ENCODE measurements at regions not wholly inside any gene's neighbourhood (a gene's known extent, or its start where the extent isn't known, plus 50 kb on each side); places are given as distances from the start of the nearest gene placed in this dataset.

GRCh38 chr12:107449891-107450290 is 235.7 kb upstream of the PWP1 start:
- no peak for DNase-seq

GRCh38 chr12:107450541-107450940 is 235.1 kb upstream of the PWP1 start:
- no peak for DNase-seq

GRCh38 chr12:107451246-107451645 is 234.4 kb upstream of the PWP1 start:
- DNase-seq: no peak

GRCh38 chr12:107454109-107454830 is 231.3 kb upstream of the PWP1 start:
- DNase-seq: no peak

- no peak for DNase-seq
Measured at GRCh38 chr12:107457362-107457935, 228.2 kb upstream of the PWP1 start.

GRCh38 chr12:107458163-107458562 is 227.4 kb upstream of the PWP1 start:
- DNase-seq: no peak

GRCh38 chr12:107458990-107459389 is 226.6 kb upstream of the PWP1 start:
- DNase-seq: no peak

GRCh38 chr12:107459641-107460040 is 226.0 kb upstream of the PWP1 start:
- no peak for DNase-seq

GRCh38 chr12:107461222-107461975 is 224.2 kb upstream of the PWP1 start:
- DNase-seq: no peak

- no peak for DNase-seq
Measured at GRCh38 chr12:107462428-107463332, 222.9 kb upstream of the PWP1 start.

GRCh38 chr12:107464644-107465043 is 221.0 kb upstream of the PWP1 start:
- DNase-seq: no peak

- no peak for DNase-seq
Measured at GRCh38 chr12:107465625-107466024, 220.0 kb upstream of the PWP1 start.

GRCh38 chr12:107467716-107468115 is 217.9 kb upstream of the PWP1 start:
- DNase-seq: no peak

GRCh38 chr12:107468182-107468581 is 217.4 kb upstream of the PWP1 start:
- no peak for DNase-seq

GRCh38 chr12:107469011-107469410 is 216.6 kb upstream of the PWP1 start:
- DNase-seq: no peak

GRCh38 chr12:107470645-107471044 is 215.0 kb upstream of the PWP1 start:
- no peak for DNase-seq

- no peak for DNase-seq
Measured at GRCh38 chr12:107472308-107472707, 213.3 kb upstream of the PWP1 start.

- DNase-seq: no peak
Measured at GRCh38 chr12:107474099-107474498, 211.5 kb upstream of the PWP1 start.

GRCh38 chr12:107474639-107475539 is 210.7 kb upstream of the PWP1 start:
- no peak for DNase-seq

- no peak for DNase-seq
Measured at GRCh38 chr12:107475900-107476299, 209.7 kb upstream of the PWP1 start.

GRCh38 chr12:107477018-107477417 is 208.6 kb upstream of the PWP1 start:
- no peak for DNase-seq
